ENCODE measurements at regions not wholly inside any gene's neighbourhood (a gene's known extent, or its start where the extent isn't known, plus 50 kb on each side); places are given as distances from the start of the nearest gene placed in this dataset.
A peak's percentile ranks its signal among the peaks of the same experiment; 100 is the strongest.

DNA sequence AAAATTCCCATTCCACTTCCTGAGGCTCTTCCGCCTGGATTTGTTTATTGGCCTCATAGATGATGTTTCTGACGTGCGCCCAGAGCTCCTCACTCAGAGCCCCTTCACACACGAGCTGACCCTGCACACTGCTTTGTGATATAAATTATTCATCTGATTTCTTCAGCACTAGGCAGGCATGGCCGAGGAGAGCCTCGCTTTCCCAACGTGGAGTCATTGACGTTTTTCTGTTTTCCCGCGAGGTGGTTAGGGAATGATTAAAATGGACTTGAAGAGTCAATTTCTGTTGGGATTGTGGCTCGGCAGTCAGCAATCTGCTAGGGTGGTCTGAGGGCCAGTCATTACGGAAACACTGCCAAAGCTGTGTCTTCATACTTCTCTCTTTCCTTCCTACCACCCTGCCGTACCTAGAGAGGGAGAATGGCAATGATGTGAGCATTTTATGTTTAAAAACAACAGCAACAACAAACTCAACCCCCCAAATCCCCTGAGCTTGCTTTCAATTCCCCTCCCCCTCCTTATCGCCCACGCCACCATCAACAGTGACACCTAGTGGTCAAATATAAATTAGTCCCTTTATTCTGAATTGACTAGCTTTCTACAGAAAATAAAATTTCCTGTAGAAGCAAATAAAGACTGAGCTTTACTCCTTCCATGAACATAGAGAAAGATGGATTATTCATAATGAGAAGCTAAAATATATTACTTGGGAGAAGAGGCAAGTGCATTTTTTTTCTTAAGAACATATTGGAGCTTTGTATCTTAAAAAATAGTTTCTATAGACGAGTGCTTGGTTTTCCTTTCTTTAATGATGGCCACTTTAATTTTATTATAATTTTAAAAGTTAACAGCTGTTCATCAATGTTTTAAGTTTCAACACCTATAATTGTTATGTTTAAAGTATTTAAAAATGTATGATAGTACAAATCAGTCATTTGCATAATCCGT, 285.1 kb downstream of the MTX2 start:
- peaks cover 54% of the 10 kb centered on the region for H3K27me3 Mint-ChIP-seq
- peaks cover 20% of the 10 kb centered on the region for H3K4me1 Mint-ChIP-seq (ENCODE audit: unreplicated experiment)
- no peaks in the 10 kb centered on the region for H3K9me3 Mint-ChIP-seq
- peak overlapping the region; percentile 80 for H3K4me3 Mint-ChIP-seq
- TF ChIP-seq, protein P1, sequence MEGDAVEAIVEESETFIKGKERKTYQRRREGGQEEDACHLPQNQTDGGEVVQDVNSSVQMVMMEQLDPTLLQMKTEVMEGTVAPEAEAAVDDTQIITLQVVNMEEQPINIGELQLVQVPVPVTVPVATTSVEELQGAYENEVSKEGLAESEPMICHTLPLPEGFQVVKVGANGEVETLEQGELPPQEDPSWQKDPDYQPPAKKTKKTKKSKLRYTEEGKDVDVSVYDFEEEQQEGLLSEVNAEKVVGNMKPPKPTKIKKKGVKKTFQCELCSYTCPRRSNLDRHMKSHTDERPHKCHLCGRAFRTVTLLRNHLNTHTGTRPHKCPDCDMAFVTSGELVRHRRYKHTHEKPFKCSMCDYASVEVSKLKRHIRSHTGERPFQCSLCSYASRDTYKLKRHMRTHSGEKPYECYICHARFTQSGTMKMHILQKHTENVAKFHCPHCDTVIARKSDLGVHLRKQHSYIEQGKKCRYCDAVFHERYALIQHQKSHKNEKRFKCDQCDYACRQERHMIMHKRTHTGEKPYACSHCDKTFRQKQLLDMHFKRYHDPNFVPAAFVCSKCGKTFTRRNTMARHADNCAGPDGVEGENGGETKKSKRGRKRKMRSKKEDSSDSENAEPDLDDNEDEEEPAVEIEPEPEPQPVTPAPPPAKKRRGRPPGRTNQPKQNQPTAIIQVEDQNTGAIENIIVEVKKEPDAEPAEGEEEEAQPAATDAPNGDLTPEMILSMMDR (conservative IDR thresholded peaks at IDR 0.05), result peak; percentile 93
- H3K36me3 Mint-ChIP-seq, result no peaks in the 10 kb centered on the region
- no peak for DNase-seq (ENCODE audit: extremely low spot score, unreplicated experiment)
- peak overlapping the region; percentile 24 for H3K27ac Mint-ChIP-seq

DNA sequence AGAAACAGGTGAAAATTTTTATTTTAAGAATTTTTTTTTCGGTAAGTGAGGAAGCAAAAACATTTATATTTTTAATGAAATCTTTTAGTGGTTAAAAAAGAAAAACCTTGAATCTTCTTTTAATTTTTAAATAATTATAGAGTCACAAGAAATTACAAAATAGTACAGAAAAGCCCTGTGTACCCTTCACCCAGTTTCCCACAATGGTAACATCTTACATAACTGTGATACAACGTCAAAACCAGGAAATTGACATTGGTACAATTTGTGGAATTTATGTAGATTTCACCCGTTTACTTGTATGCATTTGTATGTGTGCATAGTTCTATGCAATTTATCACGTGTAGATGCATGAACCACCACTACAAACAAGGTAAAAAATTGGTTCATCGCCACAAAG, 285.9 kb downstream of the MTX2 start:
- Mint-ChIP-seq H3K36me3 (no peaks in the 10 kb centered on the region), H3K4me1 (ENCODE audit: unreplicated experiment) (peaks cover 26% of the 10 kb centered on the region), H3K4me3 (no peak overlapping the region), H3K27ac (no peak overlapping the region), H3K27me3 (peaks cover 60% of the 10 kb centered on the region), H3K9me3 (no peaks in the 10 kb centered on the region)
- no peak for DNase-seq (ENCODE audit: extremely low spot score, unreplicated experiment)
- TF ChIP-seq, protein P1 (conservative IDR thresholded peaks at IDR 0.05), result no peak

DNA sequence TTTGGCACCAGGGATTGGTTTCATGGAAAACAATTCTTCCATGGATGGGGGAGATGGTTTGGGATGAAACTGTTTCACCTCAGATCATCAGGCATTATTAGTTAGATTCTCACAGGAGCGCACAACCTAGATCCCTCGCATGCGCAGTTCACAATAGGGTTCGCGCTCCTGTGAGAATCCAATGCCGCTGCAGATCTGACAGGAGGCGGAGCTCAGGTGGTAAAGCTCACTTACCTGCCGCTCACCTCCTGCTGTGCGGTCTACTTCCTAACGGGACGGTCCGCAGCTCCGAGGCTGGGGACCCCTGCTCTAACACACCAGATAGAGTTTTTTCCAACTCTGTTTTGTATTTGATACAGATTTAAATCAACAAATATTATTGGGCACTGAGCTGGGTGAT, 286.5 kb downstream of the MTX2 start:
- TF ChIP-seq, protein P1 (conservative IDR thresholded peaks at IDR 0.05), result no peak
- H3K36me3 Mint-ChIP-seq, result no peaks in the 10 kb centered on the region
- H3K4me1 Mint-ChIP-seq (ENCODE audit: unreplicated experiment), result peaks cover 28% of the 10 kb centered on the region
- H3K4me3 Mint-ChIP-seq, result no peak overlapping the region
- no peak for DNase-seq (ENCODE audit: extremely low spot score, unreplicated experiment)
- peaks cover 66% of the 10 kb centered on the region for H3K27me3 Mint-ChIP-seq
- no peak overlapping the region for H3K27ac Mint-ChIP-seq
- H3K9me3 Mint-ChIP-seq, result no peaks in the 10 kb centered on the region

DNA sequence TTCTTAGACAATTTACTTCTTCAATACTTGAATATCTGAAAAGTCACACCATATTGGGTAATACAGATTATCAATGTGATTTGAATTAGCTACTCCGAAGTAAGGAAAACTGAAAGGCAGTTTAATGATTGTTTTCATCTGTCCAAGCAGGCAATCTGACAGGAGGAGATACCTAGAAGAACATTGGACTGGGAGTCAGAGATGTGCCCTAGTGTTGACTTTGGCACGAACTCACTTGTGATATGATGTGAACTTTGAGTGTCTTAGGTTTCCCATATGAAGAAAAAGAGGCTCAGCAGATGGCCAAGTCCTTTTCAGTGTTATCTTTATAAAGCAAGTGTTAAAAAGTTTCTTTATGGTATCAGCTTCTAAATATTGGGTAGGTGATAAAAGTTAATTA, 287.1 kb downstream of the MTX2 start:
- TF ChIP-seq, protein P1 (conservative IDR thresholded peaks at IDR 0.05), result no peak
- Mint-ChIP-seq H3K27me3 (peaks cover 69% of the 10 kb centered on the region), H3K27ac (no peak overlapping the region), H3K9me3 (no peaks in the 10 kb centered on the region), H3K4me3 (no peak overlapping the region), H3K4me1 (ENCODE audit: unreplicated experiment) (peaks cover 31% of the 10 kb centered on the region), H3K36me3 (no peaks in the 10 kb centered on the region)
- no peak for DNase-seq (ENCODE audit: extremely low spot score, unreplicated experiment)

DNA sequence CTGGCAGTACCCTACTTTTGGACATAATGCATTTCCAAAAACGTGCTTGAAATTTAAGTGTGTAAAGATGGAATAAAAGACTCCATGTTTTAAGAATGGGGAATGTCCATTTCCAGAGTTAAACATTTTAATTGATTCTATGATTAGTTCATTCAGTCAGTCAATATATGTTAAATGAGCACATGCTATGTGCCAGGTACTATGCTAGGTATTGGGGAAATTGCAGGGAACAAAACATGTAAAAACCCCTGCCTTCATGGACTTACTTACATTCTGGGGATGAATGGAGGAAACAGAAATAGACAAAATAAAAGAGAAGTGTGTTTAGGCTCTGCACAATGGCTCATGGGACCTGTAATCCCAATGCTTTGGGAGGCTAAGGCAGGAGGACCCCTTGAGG, 288.6 kb downstream of the MTX2 start:
- no peak for DNase-seq (ENCODE audit: extremely low spot score, unreplicated experiment)
- Mint-ChIP-seq H3K9me3 (peaks cover 3% of the 10 kb centered on the region), H3K27me3 (peaks cover 71% of the 10 kb centered on the region), H3K4me3 (no peak overlapping the region), H3K27ac (no peak overlapping the region), H3K4me1 (ENCODE audit: unreplicated experiment) (peaks cover 42% of the 10 kb centered on the region), H3K36me3 (no peaks in the 10 kb centered on the region)
- TF ChIP-seq, protein P1 (conservative IDR thresholded peaks at IDR 0.05), result no peak

All from type B pancreatic cell (in vitro differentiated cells).